RKO (cell line): ENCODE measurements at regions not wholly inside any gene's neighbourhood (a gene's known extent, or its start where the extent isn't known, plus 50 kb on each side); places are given as distances from the start of the nearest gene placed in this dataset.

Source experiments
- DNase-seq: peaks from one replicate; pipeline ENCODE4 v3.0.0-alpha.2; 2016; ENCODE audit warnings: low spot score

- DNase-seq = no peak
These were observed 1899.9 kb downstream of the NCAM2 start for GRCh38 chr21:22898051-22898665.

GRCh38 chr21:22900490-22900889, 1902.3 kb downstream of the NCAM2 start:
- DNase-seq = no peak

DNA sequence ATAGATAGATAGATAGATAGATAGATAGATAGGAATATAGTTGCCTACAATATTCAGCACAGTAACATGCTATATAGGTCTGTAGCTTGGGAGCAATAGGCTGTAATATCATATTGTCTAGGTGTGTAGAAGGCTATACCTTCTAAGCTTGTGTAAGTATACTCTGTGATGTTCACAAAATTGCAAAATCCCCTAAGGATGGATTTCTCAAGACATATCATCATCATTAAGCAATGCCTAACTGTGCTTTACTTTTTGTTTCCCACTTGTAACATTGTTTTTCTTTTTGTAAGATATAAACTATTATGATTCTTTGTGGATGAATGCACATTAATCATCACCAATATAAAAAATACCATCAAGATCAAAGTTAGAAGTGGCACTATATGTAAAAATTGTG, 1905.6 kb downstream of the NCAM2 start:
- DNase-seq = no peak

- no peak for DNase-seq
These were observed 1906.2 kb downstream of the NCAM2 start for GRCh38 chr21:22904385-22904784.

- DNase-seq = no peak
These were observed 1926.8 kb downstream of the NCAM2 start for GRCh38 chr21:22925032-22925431.

DNA sequence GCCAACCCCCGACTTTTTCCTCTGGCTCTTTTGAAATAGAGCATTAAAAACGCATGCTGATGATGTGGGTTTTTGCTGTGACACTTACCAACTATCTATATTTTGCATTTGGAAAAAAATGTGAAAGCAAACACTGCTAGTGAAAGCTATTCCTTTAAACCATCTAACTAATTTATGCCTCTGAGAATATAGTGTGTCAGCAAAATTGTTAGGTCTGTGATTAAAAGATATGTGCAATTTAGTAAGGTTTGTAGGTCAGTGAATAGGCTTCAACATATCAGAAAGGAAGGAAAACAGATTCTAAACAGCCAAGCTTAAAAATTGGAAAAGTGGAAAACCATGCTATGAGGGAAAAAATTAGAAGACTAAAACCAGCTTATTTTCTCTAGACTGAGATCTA, 1929.3 kb downstream of the NCAM2 start:
- DNase-seq = no peak

GRCh38 chr21:22941779-22942490, 1943.7 kb downstream of the NCAM2 start:
- no peak for DNase-seq

DNA sequence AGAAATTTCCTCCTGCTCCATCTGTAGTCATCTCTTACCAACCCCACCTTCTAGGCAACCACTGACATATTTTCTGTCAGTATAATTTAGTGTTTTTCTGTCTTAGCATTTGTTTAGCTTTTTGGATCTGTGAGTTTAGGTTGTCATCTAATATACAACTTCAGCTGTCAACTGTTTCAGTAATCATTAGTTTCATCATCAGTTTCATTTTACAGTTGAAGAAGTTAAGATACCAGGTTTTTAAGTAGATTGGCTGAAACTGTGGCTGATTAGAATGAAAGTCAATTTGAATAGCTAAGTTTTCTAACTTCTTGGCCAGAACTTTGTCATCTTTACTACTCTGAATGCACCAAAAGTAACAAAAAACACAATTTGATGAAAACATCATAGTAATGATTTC, 1957.3 kb downstream of the NCAM2 start:
- DNase-seq = no peak

DNA sequence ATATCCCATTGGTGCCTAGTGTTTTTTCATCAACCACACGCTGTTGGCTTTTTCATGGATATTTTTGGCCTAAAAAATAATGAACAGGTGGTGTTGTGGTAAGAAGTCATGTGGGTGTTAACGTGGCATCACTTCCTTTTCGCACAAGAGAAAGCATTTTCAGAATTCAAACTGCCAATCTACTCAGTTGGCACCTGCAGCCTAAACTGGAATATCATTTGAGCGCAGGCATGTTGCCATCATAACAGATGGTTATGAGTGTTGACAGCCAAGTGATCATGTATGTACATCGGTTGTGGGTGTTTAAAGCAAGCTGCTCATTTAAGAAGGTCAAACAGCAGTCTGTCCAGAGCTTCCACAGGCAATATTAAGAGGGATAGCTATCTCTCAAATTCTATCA, 1963.0 kb downstream of the NCAM2 start:
- no peak for DNase-seq

- DNase-seq = no peak
These were observed 1967.4 kb downstream of the NCAM2 start for GRCh38 chr21:22965455-22966135.

GRCh38 chr21:22981819-22982218, 1983.6 kb downstream of the NCAM2 start:
- DNase-seq = no peak

DNA sequence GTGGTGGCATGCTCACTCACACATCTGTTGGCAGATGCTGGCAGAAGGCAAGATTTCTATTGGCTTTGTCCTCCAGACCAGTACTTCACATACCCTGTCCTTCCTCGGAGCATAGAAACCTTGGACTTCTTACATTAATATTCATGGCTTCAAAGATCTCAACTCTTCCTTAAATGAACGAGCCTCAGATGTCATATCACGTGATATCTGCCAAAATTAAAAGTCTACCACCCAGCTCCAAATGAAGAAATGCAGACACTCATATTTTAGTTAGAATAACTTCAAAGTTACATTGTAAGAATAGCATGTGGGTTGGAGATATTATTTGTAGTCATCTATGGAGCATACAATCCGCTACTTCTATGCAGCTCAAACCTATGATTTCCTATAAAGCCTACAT, 1994.9 kb downstream of the NCAM2 start:
- no peak for DNase-seq

GRCh38 chr21:22993822-22994574, 1995.8 kb downstream of the NCAM2 start:
- no peak for DNase-seq

DNA sequence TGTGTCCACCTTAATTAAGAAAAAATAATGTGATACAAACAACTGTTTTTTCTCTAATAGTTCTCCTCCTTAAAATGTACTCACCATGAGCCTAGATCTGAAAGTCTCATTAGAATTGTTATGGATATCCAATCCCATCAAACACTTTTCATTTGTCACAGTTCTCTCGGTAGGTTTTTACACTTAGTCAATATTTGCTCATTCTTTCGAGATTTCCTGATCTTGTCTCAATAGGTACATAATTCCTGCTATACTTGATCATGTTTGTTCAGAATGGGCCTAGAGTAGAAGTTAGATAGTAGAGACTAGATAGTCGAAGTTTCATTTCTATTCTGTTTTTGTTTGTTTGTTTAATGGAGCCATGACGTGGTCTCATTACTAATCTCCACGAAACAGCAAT, 2005.7 kb downstream of the NCAM2 start:
- no peak for DNase-seq

GRCh38 chr21:23008601-23009202, 2010.5 kb downstream of the NCAM2 start:
- no peak for DNase-seq

GRCh38 chr21:23009360-23009759, 2011.2 kb downstream of the NCAM2 start:
- DNase-seq = no peak

GRCh38 chr21:23014021-23014420, 2015.8 kb downstream of the NCAM2 start:
- no peak for DNase-seq

GRCh38 chr21:23016617-23017016, 2018.4 kb downstream of the NCAM2 start:
- DNase-seq = no peak

GRCh38 chr21:23017989-23018388, 2019.8 kb downstream of the NCAM2 start:
- DNase-seq = peak; percentile 10

DNA sequence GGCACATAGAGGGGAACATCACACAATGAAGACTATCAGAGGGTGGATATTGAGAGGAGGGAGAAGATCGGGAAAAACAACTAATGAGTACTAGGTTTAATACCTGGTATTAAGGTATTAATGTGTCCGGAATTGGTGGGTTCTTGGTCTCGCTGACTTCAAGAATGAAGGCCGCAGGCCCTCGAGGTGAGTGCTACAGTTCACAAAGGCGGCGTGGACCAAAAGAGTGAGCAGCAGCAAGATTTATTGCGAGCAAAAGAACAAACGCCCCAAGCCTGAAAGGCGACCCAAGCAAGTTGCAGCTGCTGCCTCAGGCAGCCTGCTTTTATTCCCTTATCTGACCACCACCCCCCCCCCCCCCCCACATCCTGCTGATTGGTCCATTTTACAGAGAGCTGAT, 2022.8 kb downstream of the NCAM2 start:
- DNase-seq = no peak

DNA sequence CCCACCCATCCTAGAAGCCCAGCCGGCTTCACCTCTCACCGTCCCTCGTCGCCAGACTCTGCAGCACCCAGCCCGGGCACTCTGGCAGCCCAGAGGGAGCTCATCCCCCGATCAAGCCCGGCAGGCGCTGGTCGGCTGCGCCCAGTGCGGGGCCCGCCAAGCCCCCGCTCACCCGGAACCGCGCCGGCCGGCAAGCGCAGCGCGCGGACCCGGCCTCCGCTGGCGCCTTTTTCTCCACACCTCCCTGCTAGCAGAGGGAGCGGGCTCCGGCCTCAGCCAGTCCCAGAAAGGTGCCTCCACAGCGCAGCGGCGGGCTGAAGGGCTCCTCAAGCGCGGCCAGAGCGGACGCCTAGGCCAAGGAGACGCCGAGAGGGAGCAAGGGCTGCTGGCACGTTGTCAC, 2023.3 kb downstream of the NCAM2 start:
- no peak for DNase-seq

GRCh38 chr21:23026878-23027277, 2028.7 kb downstream of the NCAM2 start:
- DNase-seq = no peak
